Esophagus squamous epithelium (tissue), 4 donors: ENCODE measurements at regions not wholly inside any gene's neighbourhood (a gene's known extent, or its start where the extent isn't known, plus 50 kb on each side); places are given as distances from the start of the nearest gene placed in this dataset.
"Not testable (repeated sequence)": the region's sequence is repeated elsewhere in the genome, so short reads cannot be mapped to it uniquely, and the experiment has no call there.

Source experiments
- CTCF ChIP-seq, 6 experiments: fragments of 450-650 bp in 4 of 6; fragments of 200-600 bp in 2 of 6; sonication (generic) in 2 of 6; IDR thresholded peaks; one replicate each; pipeline ENCODE4 v1.5.1; 2016 to 2019; ENCODE audit warnings: antibody characterized with exemption in 6 of 6, mild to moderate bottlenecking in 4 of 6, moderate library complexity in 4 of 6
- POLR2A ChIP-seq, 4 donors: fragments of 450-650 bp; IDR thresholded peaks; one replicate each; pipeline ENCODE4 v1.6.1; 2017; ENCODE audit warnings: antibody characterized with exemption in 4 of 4, mild to moderate bottlenecking in 4 of 4, moderate library complexity in 3 of 4

- not testable (repeated sequence) for TF ChIP-seq CTCF, POLR2A (IDR thresholded peaks at IDR 0.05)
These were observed 81.8 kb upstream of the NOTCH2NLA start for GRCh38 chr1:146310579-146310978.
